CD8-positive, alpha-beta memory T cell (primary cell): ENCODE measurements at regions not wholly inside any gene's neighbourhood (a gene's known extent, or its start where the extent isn't known, plus 50 kb on each side); places are given as distances from the start of the nearest gene placed in this dataset.

Experiments used
- CTCF ChIA-PET: fragments of 350-600 bp; sonication (Branson Sonifier 250); formaldehyde crosslinking; loops from one replicate; lab custom pipeline; 2021; ENCODE audit warnings: antibody characterized with exemption; lab: Charles Lee
- POLR2A ChIA-PET: fragments of 350-600 bp; sonication (Branson Sonifier 250); formaldehyde crosslinking; loops from one replicate; lab custom pipeline; 2021; ENCODE audit warnings: antibody characterized with exemption; lab: Charles Lee
- DNase-seq, 5 donors: peaks; one replicate each; pipeline versions ENCODE4 v3.0.0 to v3.0.0-alpha.2; 2020 to 2022; ENCODE audit warnings: mixed read lengths in 1 of 5
- H3K27ac ChIP-seq: one replicate; pipeline ENCODE4 v1.7.0; 2013; ENCODE audit warnings: low read depth, mild to moderate bottlenecking, low read length, moderate library complexity
- H3K27me3 ChIP-seq: 2 replicates; pipeline ENCODE4 v1.7.0; 2013; ENCODE audit warnings: low read length, mild to moderate bottlenecking; ENCODE audit not compliant: insufficient read depth, poor library complexity, severe bottlenecking
- H3K36me3 ChIP-seq: 2 replicates; pipeline ENCODE4 v1.7.0; 2013; ENCODE audit warnings: mild to moderate bottlenecking, low read length, moderate library complexity; ENCODE audit not compliant: insufficient read depth
- H3K4me1 ChIP-seq: 2 replicates; pipeline ENCODE4 v1.7.0; 2013; ENCODE audit warnings: mild to moderate bottlenecking, low read length, moderate library complexity; ENCODE audit not compliant: insufficient read depth
- H3K4me3 ChIP-seq: 2 replicates; pipeline ENCODE4 v1.7.0; 2013; ENCODE audit warnings: mild to moderate bottlenecking, low read length
- H3K9me3 ChIP-seq: 2 replicates; pipeline ENCODE4 v1.7.0; 2013; ENCODE audit warnings: mild to moderate bottlenecking, low read length
- H3K27ac Mint-ChIP-seq, 8 donors: one replicate each; pipeline ENCODE4 v1.8.0; 2020 to 2021; ENCODE audit warnings: mixed read lengths in 8 of 8, mild to moderate bottlenecking in 6 of 8, inconsistent platforms in 3 of 8, moderate library complexity in 3 of 8
- H3K27me3 Mint-ChIP-seq, 2 donors: one replicate each; pipeline ENCODE4 v1.8.0; 2020 to 2021; ENCODE audit warnings: mixed read lengths in 2 of 2, mild to moderate bottlenecking in 1 of 2, moderate library complexity in 1 of 2
- H3K36me3 Mint-ChIP-seq, 3 donors: one replicate each; pipeline ENCODE4 v1.8.0; 2020 to 2021; ENCODE audit warnings: mixed read lengths in 3 of 3, inconsistent platforms in 1 of 3, mild to moderate bottlenecking in 1 of 3
- H3K4me1 Mint-ChIP-seq, 3 donors: one replicate each; pipeline ENCODE4 v1.8.0; 2020 to 2021; ENCODE audit warnings: mixed read lengths in 3 of 3, inconsistent platforms in 1 of 3, mild to moderate bottlenecking in 1 of 3
- H3K4me3 Mint-ChIP-seq, 7 donors: one replicate each; pipeline ENCODE4 v1.8.0; 2020 to 2021; ENCODE audit warnings: mixed read lengths in 7 of 7, mild to moderate bottlenecking in 6 of 7, moderate library complexity in 4 of 7, inconsistent platforms in 2 of 7
- H3K9me3 Mint-ChIP-seq, 5 donors: one replicate each; pipeline ENCODE4 v1.8.0; 2020 to 2022; ENCODE audit warnings: mixed read lengths in 5 of 5, mild to moderate bottlenecking in 3 of 5, moderate library complexity in 2 of 5, inconsistent platforms in 1 of 5

- Histone ChIP-seq H3K36me3 (no peaks in the 10 kb centered on the region), H3K27ac (no peak overlapping the region), H3K9me3 (no peaks in the 10 kb centered on the region), H3K27me3 (no peaks in the 10 kb centered on the region), H3K4me3 (no peak overlapping the region), H3K4me1 (no peaks in the 10 kb centered on the region)
- H3K27me3 Mint-ChIP-seq, result peaks cover 1 to 4% of the 10 kb centered on the region in 2 donors
- H3K36me3 Mint-ChIP-seq, result peaks cover 0 to 1% (median 0%) of the 10 kb centered on the region in 3 donors
- POLR2A ChIA-PET, result no interaction called here
- no peaks in the 10 kb centered on the region for H3K4me1 Mint-ChIP-seq
- H3K4me3 Mint-ChIP-seq, result no peak overlapping the region
- H3K27ac Mint-ChIP-seq, result no peak overlapping the region
- peaks cover 0 to 16% (median 9%) of the 10 kb centered on the region in 5 donors for H3K9me3 Mint-ChIP-seq
- CTCF ChIA-PET, result no interaction called here
- DNase-seq, result no peak
These were observed 213.0 kb downstream of the RNF152 start for GRCh38 chr18:61679836-61680235.

GRCh38 chr18:61677435-61677970 lies 215.3 kb downstream of the RNF152 start:
- Histone ChIP-seq H3K9me3 (no peaks in the 10 kb centered on the region), H3K27me3 (no peaks in the 10 kb centered on the region), H3K4me1 (no peaks in the 10 kb centered on the region), H3K36me3 (no peaks in the 10 kb centered on the region), H3K27ac (no peak overlapping the region), H3K4me3 (no peak overlapping the region)
- no peak for DNase-seq
- Mint-ChIP-seq H3K9me3 (peaks cover 0 to 17% (median 9%) of the 10 kb centered on the region in 5 donors), H3K36me3 (peaks cover 0 to 1% (median 0%) of the 10 kb centered on the region in 3 donors), H3K27ac (no peak overlapping the region), H3K4me1 (no peaks in the 10 kb centered on the region), H3K4me3 (no peak overlapping the region), H3K27me3 (peaks cover 7 to 18% of the 10 kb centered on the region in 2 donors)
- ChIA-PET POLR2A (no interaction called here), CTCF (interaction anchor here (1.1 kb wide), 1 partner anchor 10 kb away, joined by 3 read pairs; no protein-coding TSS in a partner anchor)

- Mint-ChIP-seq H3K27ac (no peak overlapping the region), H3K4me1 (no peaks in the 10 kb centered on the region), H3K4me3 (no peak overlapping the region), H3K9me3 (peaks cover 0 to 17% (median 9%) of the 10 kb centered on the region in 5 donors), H3K36me3 (peaks cover 0 to 1% (median 0%) of the 10 kb centered on the region in 3 donors), H3K27me3 (peaks cover 7 to 20% of the 10 kb centered on the region in 2 donors)
- ChIA-PET POLR2A (no interaction called here), CTCF (interaction anchor here (1.1 kb wide), 1 partner anchor 9 kb away, joined by 3 read pairs; no protein-coding TSS in a partner anchor)
- no peak overlapping the region for H3K4me3 ChIP-seq
- no peaks in the 10 kb centered on the region for H3K9me3 ChIP-seq
- no peaks in the 10 kb centered on the region for H3K27me3 ChIP-seq
- no peak overlapping the region for H3K27ac ChIP-seq
- no peaks in the 10 kb centered on the region for H3K4me1 ChIP-seq
- no peak for DNase-seq
- no peaks in the 10 kb centered on the region for H3K36me3 ChIP-seq
These were observed 215.9 kb downstream of the RNF152 start for GRCh38 chr18:61676773-61677434.

DNA sequence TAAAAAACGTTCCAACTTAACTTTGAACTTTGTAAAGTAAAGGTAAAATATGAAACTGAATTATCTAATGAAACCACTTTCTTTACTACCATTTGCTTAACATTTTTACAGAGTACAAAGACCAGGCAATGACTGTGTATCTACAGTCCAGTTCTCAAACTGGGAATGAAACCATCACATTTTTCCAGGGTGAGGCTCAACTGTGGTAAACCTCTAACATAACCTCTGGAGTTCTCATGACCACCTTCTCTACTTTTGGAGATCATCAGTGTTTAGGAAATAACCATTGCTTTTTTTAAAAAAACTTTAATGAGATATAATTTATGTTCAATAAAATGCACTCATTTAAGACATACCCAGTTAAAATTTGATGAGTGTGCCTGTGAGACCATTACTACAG lies 223.5 kb downstream of the RNF152 start:
- Mint-ChIP-seq H3K9me3 (no peaks in the 10 kb centered on the region), H3K27me3 (peaks cover 12 to 16% of the 10 kb centered on the region in 2 donors), H3K4me1 (no peaks in the 10 kb centered on the region), H3K36me3 (no peaks in the 10 kb centered on the region), H3K4me3 (no peak overlapping the region), H3K27ac (no peak overlapping the region)
- no peaks in the 10 kb centered on the region for H3K36me3 ChIP-seq
- H3K27ac ChIP-seq, result no peak overlapping the region
- DNase-seq, result no peak
- ChIA-PET CTCF (no interaction called here), POLR2A (no interaction called here)
- H3K4me3 ChIP-seq, result no peak overlapping the region
- H3K9me3 ChIP-seq, result no peaks in the 10 kb centered on the region
- peaks cover 6% of the 10 kb centered on the region for H3K27me3 ChIP-seq
- no peaks in the 10 kb centered on the region for H3K4me1 ChIP-seq

GRCh38 chr18:61666876-61667590 lies 225.8 kb downstream of the RNF152 start:
- H3K4me3 Mint-ChIP-seq, result no peak overlapping the region
- H3K9me3 ChIP-seq, result no peaks in the 10 kb centered on the region
- H3K4me1 Mint-ChIP-seq, result no peaks in the 10 kb centered on the region
- ChIA-PET CTCF (interaction anchor here (1.0 kb wide), 1 partner anchor 11 kb away, joined by 3 read pairs; no protein-coding TSS in a partner anchor), POLR2A (no interaction called here)
- H3K36me3 Mint-ChIP-seq, result no peaks in the 10 kb centered on the region
- no peak overlapping the region for H3K27ac ChIP-seq
- no peak for DNase-seq
- H3K27me3 Mint-ChIP-seq, result peaks cover 3 to 12% of the 10 kb centered on the region in 2 donors
- no peak overlapping the region for H3K4me3 ChIP-seq
- no peak overlapping the region for H3K27ac Mint-ChIP-seq
- no peaks in the 10 kb centered on the region for H3K4me1 ChIP-seq
- peaks cover 6% of the 10 kb centered on the region for H3K27me3 ChIP-seq
- peaks cover 0 to 8% (median 2%) of the 10 kb centered on the region in 5 donors for H3K9me3 Mint-ChIP-seq
- no peaks in the 10 kb centered on the region for H3K36me3 ChIP-seq

DNA sequence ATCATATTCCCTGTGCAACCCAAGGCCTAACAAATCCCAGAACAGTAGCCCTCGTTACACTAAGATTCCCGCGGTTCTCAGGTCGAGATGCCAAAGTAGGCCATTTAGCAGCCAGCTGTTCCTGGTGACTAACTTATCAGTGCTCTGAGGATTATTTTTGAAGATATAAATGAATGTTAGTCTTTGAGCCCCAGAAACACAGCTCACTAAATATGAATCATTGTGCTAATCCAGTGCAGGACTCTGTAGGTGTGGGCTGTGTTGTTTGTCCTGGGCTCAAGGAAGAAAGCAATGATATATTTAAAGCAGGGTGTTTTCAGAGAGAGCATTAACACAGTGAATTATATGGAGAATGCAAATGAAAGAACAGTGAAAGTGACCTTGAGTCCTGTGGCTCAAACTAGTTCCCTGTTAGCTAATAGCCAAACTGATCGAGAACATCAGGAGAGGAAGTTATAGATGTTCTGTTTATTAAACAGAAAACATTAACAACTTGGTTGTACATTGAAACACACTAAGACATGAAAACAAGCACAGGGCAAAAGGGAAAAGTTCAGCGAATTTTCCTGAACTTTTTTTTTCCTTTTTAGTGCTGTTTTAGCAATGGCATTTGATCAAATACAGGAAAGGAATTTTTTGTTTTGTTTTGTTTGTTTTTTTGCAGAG lies 228.3 kb downstream of the RNF152 start:
- Histone ChIP-seq H3K27me3 (no peaks in the 10 kb centered on the region), H3K4me3 (no peak overlapping the region), H3K9me3 (no peaks in the 10 kb centered on the region), H3K27ac (no peak overlapping the region), H3K36me3 (no peaks in the 10 kb centered on the region), H3K4me1 (no peaks in the 10 kb centered on the region)
- Mint-ChIP-seq H3K27ac (no peak overlapping the region), H3K4me1 (no peaks in the 10 kb centered on the region), H3K27me3 (peaks cover 3 to 10% of the 10 kb centered on the region in 2 donors), H3K4me3 (no peak overlapping the region), H3K36me3 (no peaks in the 10 kb centered on the region), H3K9me3 (peaks cover 0 to 12% (median 3%) of the 10 kb centered on the region in 5 donors)
- POLR2A ChIA-PET, result no interaction called here
- no peak for DNase-seq
- CTCF ChIA-PET, result no interaction called here

DNA sequence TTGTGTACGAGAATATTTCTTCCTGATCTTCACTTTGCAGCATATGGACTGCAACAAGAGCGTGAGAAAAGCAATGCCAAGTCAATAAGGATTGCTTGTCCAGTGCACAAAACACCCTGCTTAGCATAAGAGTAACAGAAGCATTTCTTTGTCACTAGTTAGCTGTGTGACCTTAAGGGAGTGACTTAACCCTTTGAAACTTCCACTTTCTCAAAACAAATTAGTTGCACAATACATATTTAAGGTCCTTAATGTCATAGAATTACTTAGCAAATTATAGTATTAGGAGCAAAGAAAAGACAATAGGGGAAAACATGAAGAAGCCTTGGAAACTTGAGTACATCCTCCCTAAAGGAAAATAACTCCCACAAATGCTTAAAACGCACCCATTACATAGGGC lies 230.1 kb downstream of the RNF152 start:
- CTCF ChIA-PET, result no interaction called here
- no peaks in the 10 kb centered on the region for H3K9me3 ChIP-seq
- POLR2A ChIA-PET, result no interaction called here
- peaks cover 3 to 9% of the 10 kb centered on the region in 2 donors for H3K27me3 Mint-ChIP-seq
- no peak overlapping the region for H3K27ac Mint-ChIP-seq
- no peak overlapping the region for H3K4me3 Mint-ChIP-seq
- H3K36me3 ChIP-seq, result no peaks in the 10 kb centered on the region
- H3K4me3 ChIP-seq, result no peak overlapping the region
- no peaks in the 10 kb centered on the region for H3K4me1 ChIP-seq
- no peaks in the 10 kb centered on the region for H3K27me3 ChIP-seq
- no peaks in the 10 kb centered on the region for H3K36me3 Mint-ChIP-seq
- H3K27ac ChIP-seq, result no peak overlapping the region
- H3K9me3 Mint-ChIP-seq, result peaks cover 0 to 12% (median 5%) of the 10 kb centered on the region in 5 donors
- H3K4me1 Mint-ChIP-seq, result no peaks in the 10 kb centered on the region
- no peak for DNase-seq
